Heart right ventricle (tissue), 16 donors: ENCODE measurements at regions not wholly inside any gene's neighbourhood (a gene's known extent, or its start where the extent isn't known, plus 50 kb on each side); places are given as distances from the start of the nearest gene placed in this dataset.

Experiments used
- ATAC-seq, 8 donors: fragments of 200-7000 bp; cut with Tn5 transposase; one replicate each; pipeline ENCODE4 v1.9.1; 2020; ENCODE audit warnings: mild to moderate bottlenecking in 8 of 8, moderate library complexity in 8 of 8, moderate number of reproducible peaks in 1 of 8
- DNase-seq, 2 donors: peaks; one replicate each; pipeline ENCODE4 v3.0.0-alpha.2; 2020
- H3K27ac ChIP-seq, 10 donors: fragments of 200-600 bp; sonication (generic) in 2 of 10; one replicate each; pipeline versions ENCODE4 v1.5.0 to v1.8.0; 2020 to 2022; ENCODE audit warnings: mild to moderate bottlenecking in 3 of 10
- H3K27me3 ChIP-seq, 7 donors: fragments of 200-600 bp; one replicate each; pipeline ENCODE4 v1.8.0; 2021 to 2022; ENCODE audit warnings: mild to moderate bottlenecking in 2 of 7
- H3K36me3 ChIP-seq, 9 donors: fragments of 200-600 bp; sonication (generic) in 1 of 9; one replicate each; pipeline versions ENCODE4 v1.5.0 to v1.8.0; 2020 to 2022; ENCODE audit warnings: mild to moderate bottlenecking in 2 of 9
- H3K4me1 ChIP-seq, 9 donors: fragments of 200-600 bp; sonication (generic) in 1 of 9; one replicate each; pipeline versions ENCODE4 v1.5.0 to v1.8.0; 2020 to 2022; ENCODE audit warnings: mild to moderate bottlenecking in 4 of 9
- H3K4me3 ChIP-seq, 10 donors: fragments of 200-600 bp; sonication (generic) in 2 of 10; one replicate each; pipeline versions ENCODE4 v1.5.0 to v1.8.0; 2020 to 2022; ENCODE audit warnings: mild to moderate bottlenecking in 7 of 10, moderate library complexity in 2 of 10
- H3K9me3 ChIP-seq, 11 donors: fragments of 200-600 bp in 10 of 11; sonication (generic) in 2 of 11; one replicate each; pipeline versions ENCODE4 v1.5.0 to v1.8.0; 2013 to 2022; ENCODE audit warnings: mild to moderate bottlenecking in 2 of 11, control low read depth in 1 of 11, moderate library complexity in 1 of 11
- CTCF ChIP-seq, 9 donors: fragments of 200-600 bp; sonication (generic) in 2 of 9; IDR thresholded peaks; one replicate each; pipeline versions ENCODE4 v1.5.0 to v1.8.0; 2021 to 2022; ENCODE audit warnings: antibody characterized with exemption in 9 of 9, mild to moderate bottlenecking in 5 of 9, moderate library complexity in 1 of 9
- WGBS, 2 donors: extraction: QIAGEN DNeasy Blood & Tissue Kit; methylation state at CpG; one replicate each; pipeline ENCODE4 v1.1.7; 2013; ENCODE audit warnings: inconsistent platforms in 1 of 2; 5-methylcytosine and 5-hydroxymethylcytosine counted together
- intact Hi-C, 10 donors: fragments of 100-400 bp; cut with DNase I; formaldehyde crosslinking; loops; one replicate each; pipeline versions ENCODE4 v1.11.1 to v1.14.2; 2022
- donor health status: Arrhythmogenic right ventricular cardiomyopathy.
- donor health status: ischemic (EF 13 %, LVEDD 7.1; RV severe dilation, severe dysfunction).
- donor health status: healthy with polysubstance abuse.
- donor health status: DM: no; HTN: yes; CAD: no.
- donor health status: DM: no; HTN: no; CAD: no.
- donor health status: ischemic (EF 25% LVEDD 6.9; RV normal size, moderate dysfunction).
- donor health status: ischemic (EF 25% LVEDD 5.7; RV mildly dilated, moderate dysfunction).
- donor health status: healthy.
- donor health status: DM: yes; HTN: yes; CAD: no.
- donor health status: Ischemic cardiomyopathy.
- donor health status: ischemic (EF 35%, LVEDD 5.7; RV mildly dilated, moderate dysfunction).
- donor health status: nonischemic (EF 11% LVEDD 7.7; RV severe dilation, severe dysfunction).
- donor health status: DM: yes; HTN: yes; CAD: no.
- donor health status: PGD.
- donor health status: ischemic (EF 29% LVEDD 5.4; RV normal size, mild dysfunction).
- donor health status: nonischemic (EF 23%, LVEDD 6.1; RV moderate dilation, normal function).

GRCh38 chr4:74583089-74583700 is 138.3 kb downstream of the AREG start:
- intact Hi-C loops: no loop called here
- H3K27ac ChIP-seq: no peak overlapping the region
- H3K27me3 ChIP-seq: no peaks in the 10 kb centered on the region
- no peak for TF ChIP-seq CTCF (IDR thresholded peaks at IDR 0.05)
- H3K4me3 ChIP-seq: no peak overlapping the region
- ATAC-seq (no peak), DNase-seq (no peak)
- 29 to 35% methylated on average over 1 of the region's 1 CpG for WGBS, 2 donors
- H3K9me3 ChIP-seq: no peaks in the 10 kb centered on the region
- H3K36me3 ChIP-seq: no peaks in the 10 kb centered on the region
- H3K4me1 ChIP-seq: no peaks in the 10 kb centered on the region

- intact Hi-C loops: no loop called here
- ATAC-seq (no peak), DNase-seq (no peak)
- Histone ChIP-seq H3K4me1 (no peaks in the 10 kb centered on the region), H3K4me3 (no peak overlapping the region), H3K27me3 (no peaks in the 10 kb centered on the region), H3K27ac (no peak overlapping the region), H3K36me3 (no peaks in the 10 kb centered on the region), H3K9me3 (no peaks in the 10 kb centered on the region)
- TF ChIP-seq CTCF (IDR thresholded peaks at IDR 0.05): no peak
These were observed 138.8 kb downstream of the AREG start for GRCh38 chr4:74583757-74584156.

GRCh38 chr4:74588350-74588749 is 143.4 kb downstream of the AREG start:
- intact Hi-C loops: no loop called here
- WGBS, 2 donors: 92 to 93% methylated on average over 5 of the region's 5 CpGs
- no peak for TF ChIP-seq CTCF (IDR thresholded peaks at IDR 0.05)

GRCh38 chr4:74590476-74590875 is 145.5 kb downstream of the AREG start:
- H3K27me3 ChIP-seq: no peaks in the 10 kb centered on the region
- no peaks in the 10 kb centered on the region for H3K4me1 ChIP-seq
- peaks cover 0 to 5% (median 0%) of the 10 kb centered on the region in 11 donors for H3K9me3 ChIP-seq
- intact Hi-C loops: loop anchor here in 1 of 10 donors (10.0 kb wide), 1 partner anchor 46 kb away; no protein-coding TSS in a partner anchor
- no peak for TF ChIP-seq CTCF (IDR thresholded peaks at IDR 0.05)
- DNase-seq: no peak
- no peak overlapping the region for H3K27ac ChIP-seq
- H3K4me3 ChIP-seq: no peak overlapping the region
- no peaks in the 10 kb centered on the region for H3K36me3 ChIP-seq
- no peak for ATAC-seq

More at GRCh38 chr4:74588350-74588749, 143.4 kb downstream of the AREG start:
- Histone ChIP-seq H3K4me1 (no peaks in the 10 kb centered on the region), H3K4me3 (no peak overlapping the region), H3K27ac (no peak overlapping the region), H3K27me3 (no peaks in the 10 kb centered on the region), H3K36me3 (no peaks in the 10 kb centered on the region), H3K9me3 (no peaks in the 10 kb centered on the region)
- no peak for DNase-seq
- ATAC-seq: no peak
